HCT116 (cell line): ENCODE measurements at regions not wholly inside any gene's neighbourhood (a gene's known extent, or its start where the extent isn't known, plus 50 kb on each side); places are given as distances from the start of the nearest gene placed in this dataset.

ENCODE experiments used
- EZH2 ChIP-seq: fragments of 200-600 bp; sonication (generic); IDR thresholded peaks from 2 replicates; pipeline ENCODE4 v1.6.1; 2017; ENCODE audit warnings: antibody characterized with exemption, mixed run types
- EZH2phosphoT487 ChIP-seq: fragments of 200-600 bp; IDR thresholded peaks from 2 replicates; pipeline ENCODE4 v1.6.1; 2018; ENCODE audit warnings: antibody characterized with exemption, borderline replicate concordance
- REST ChIP-seq: IDR thresholded peaks from 2 replicates; pipeline ENCODE4 v1.6.1; 2012; ENCODE audit warnings: low read depth
- SIN3A ChIP-seq: IDR thresholded peaks from 2 replicates; pipeline ENCODE4 v1.6.1; 2012; ENCODE audit warnings: low read depth
- TF ChIP-seq, protein P1 (sequence below), 3 experiments: fragments of 200-600 bp in 1 of 3; sonication (generic) in 1 of 3; IDR thresholded peaks in 2 of 3; conservative IDR thresholded peaks in 1 of 3; 2 replicates each; pipeline ENCODE4 v1.5.1; 2012 to 2017; ENCODE audit warnings: low read depth in 2 of 3, low read length in 2 of 3, antibody characterized with exemption in 1 of 3, borderline replicate concordance in 1 of 3, control low read depth in 1 of 3, mild to moderate bottlenecking in 1 of 3, mixed read lengths in 1 of 3, mixed run types in 1 of 3, moderate library complexity in 1 of 3; ENCODE audit not compliant: insufficient read depth in 1 of 3

DNA sequence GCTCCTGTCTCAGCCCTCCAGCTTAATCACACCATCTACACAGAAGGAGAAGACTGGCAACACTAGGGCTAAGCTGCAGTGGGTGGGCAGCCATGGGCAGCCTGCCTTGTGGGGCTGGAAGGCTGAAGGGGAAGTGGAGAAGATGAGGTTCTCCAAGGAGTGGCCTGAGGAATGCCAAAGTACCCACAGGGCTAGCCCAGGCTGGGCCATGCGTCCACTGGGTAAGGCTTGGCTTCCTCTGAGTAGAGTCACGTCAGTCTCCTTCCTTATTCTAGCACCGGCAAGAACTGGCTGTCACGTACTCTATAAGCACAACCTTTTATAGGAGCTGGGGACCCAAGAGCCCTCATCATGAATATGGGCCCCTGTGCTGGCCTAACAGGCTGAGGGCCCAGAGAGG lies 110.6 kb upstream of the SIRPA start:
- no peak for TF ChIP-seq EZH2phosphoT487
- TF ChIP-seq, protein P1, sequence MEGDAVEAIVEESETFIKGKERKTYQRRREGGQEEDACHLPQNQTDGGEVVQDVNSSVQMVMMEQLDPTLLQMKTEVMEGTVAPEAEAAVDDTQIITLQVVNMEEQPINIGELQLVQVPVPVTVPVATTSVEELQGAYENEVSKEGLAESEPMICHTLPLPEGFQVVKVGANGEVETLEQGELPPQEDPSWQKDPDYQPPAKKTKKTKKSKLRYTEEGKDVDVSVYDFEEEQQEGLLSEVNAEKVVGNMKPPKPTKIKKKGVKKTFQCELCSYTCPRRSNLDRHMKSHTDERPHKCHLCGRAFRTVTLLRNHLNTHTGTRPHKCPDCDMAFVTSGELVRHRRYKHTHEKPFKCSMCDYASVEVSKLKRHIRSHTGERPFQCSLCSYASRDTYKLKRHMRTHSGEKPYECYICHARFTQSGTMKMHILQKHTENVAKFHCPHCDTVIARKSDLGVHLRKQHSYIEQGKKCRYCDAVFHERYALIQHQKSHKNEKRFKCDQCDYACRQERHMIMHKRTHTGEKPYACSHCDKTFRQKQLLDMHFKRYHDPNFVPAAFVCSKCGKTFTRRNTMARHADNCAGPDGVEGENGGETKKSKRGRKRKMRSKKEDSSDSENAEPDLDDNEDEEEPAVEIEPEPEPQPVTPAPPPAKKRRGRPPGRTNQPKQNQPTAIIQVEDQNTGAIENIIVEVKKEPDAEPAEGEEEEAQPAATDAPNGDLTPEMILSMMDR (IDR thresholded peaks at IDR 0.05 in 2 of 3, conservative IDR thresholded peaks at IDR 0.05 in 1 of 3; ENCODE audit: borderline replicate concordance in 1 of 3, insufficient read depth in 1 of 3, low read depth in 2 of 3, low read length in 2 of 3), result no peak
- no peak for TF ChIP-seq SIN3A
- TF ChIP-seq REST, result no peak
- TF ChIP-seq EZH2, result no peak
